Ascending aorta (tissue), 2 donors: ENCODE measurements at regions not wholly inside any gene's neighbourhood (a gene's known extent, or its start where the extent isn't known, plus 50 kb on each side); places are given as distances from the start of the nearest gene placed in this dataset.
A peak's percentile ranks its signal among the peaks of the same experiment; 100 is the strongest.

Experiments used
- DNase-seq, 2 donors: peaks; one replicate each; pipeline ENCODE4 v3.0.0-alpha.2; 2019; ENCODE audit warnings: low spot score in 2 of 2
- H3K27ac ChIP-seq, 2 donors: fragments of 200-600 bp; sonication (generic); one replicate each; pipeline ENCODE4 v1.5.1; 2016 to 2017; ENCODE audit warnings: mild to moderate bottlenecking in 1 of 2
- H3K27me3 ChIP-seq: fragments of 200-600 bp; sonication (generic); one replicate; pipeline ENCODE4 v1.5.1; 2017
- H3K36me3 ChIP-seq, 2 donors: fragments of 200-600 bp; sonication (generic); one replicate each; pipeline ENCODE4 v1.5.1; 2016
- H3K4me1 ChIP-seq, 2 donors: fragments of 200-600 bp; sonication (generic); one replicate each; pipeline ENCODE4 v1.5.1; 2016 to 2017; ENCODE audit warnings: mild to moderate bottlenecking in 1 of 2
- H3K4me3 ChIP-seq, 2 donors: fragments of 200-600 bp; sonication (generic); one replicate each; pipeline ENCODE4 v1.5.1; 2016 to 2017; ENCODE audit warnings: mild to moderate bottlenecking in 1 of 2
- H3K9me3 ChIP-seq, 2 donors: fragments of 200-600 bp; sonication (generic); one replicate each; pipeline ENCODE4 v1.5.1; 2016
- CTCF ChIP-seq, 3 experiments: fragments of 200-600 bp in 2 of 3; fragments of 450-650 bp in 1 of 3; sonication (generic) in 2 of 3; IDR thresholded peaks; one replicate each; pipeline ENCODE4 v1.5.1; 2016 to 2019; ENCODE audit warnings: antibody characterized with exemption in 3 of 3, mild to moderate bottlenecking in 1 of 3, moderate library complexity in 1 of 3
- intact Hi-C: fragments of 100-400 bp; cut with DNase I; formaldehyde crosslinking; loops from one replicate; pipeline ENCODE4 v1.15.1; 2023

GRCh38 chr5:31091501-31091900 lies 102.0 kb upstream of the CDH6 start:
- peak overlapping the region; percentile 22 to 75 for H3K27ac ChIP-seq
- H3K4me3 ChIP-seq, result peak overlapping the region in 1 of 2 donors; percentile 2
- no peak for DNase-seq
- no peaks in the 10 kb centered on the region for H3K36me3 ChIP-seq
- TF ChIP-seq CTCF (IDR thresholded peaks at IDR 0.05), result no peak
- H3K4me1 ChIP-seq, result peaks cover 0 to 12% of the 10 kb centered on the region in 2 donors
- H3K27me3 ChIP-seq, result no peaks in the 10 kb centered on the region
- intact Hi-C loops, result no loop called here
- no peaks in the 10 kb centered on the region for H3K9me3 ChIP-seq

GRCh38 chr5:31090467-31090866 lies 103.0 kb upstream of the CDH6 start:
- H3K27ac ChIP-seq, result peak overlapping the region; percentile 22 to 75
- H3K27me3 ChIP-seq, result no peaks in the 10 kb centered on the region
- TF ChIP-seq CTCF (IDR thresholded peaks at IDR 0.05), result no peak
- no peaks in the 10 kb centered on the region for H3K36me3 ChIP-seq
- intact Hi-C loops, result no loop called here
- no peaks in the 10 kb centered on the region for H3K9me3 ChIP-seq
- H3K4me1 ChIP-seq, result peaks cover 0 to 3% of the 10 kb centered on the region in 2 donors
- no peak for DNase-seq
- no peak overlapping the region for H3K4me3 ChIP-seq

- no peak for DNase-seq
- peaks cover 0 to 3% of the 10 kb centered on the region in 2 donors for H3K4me1 ChIP-seq
- intact Hi-C loops, result no loop called here
- no peaks in the 10 kb centered on the region for H3K36me3 ChIP-seq
- H3K4me3 ChIP-seq, result no peak overlapping the region
- no peak overlapping the region for H3K27ac ChIP-seq
- no peaks in the 10 kb centered on the region for H3K27me3 ChIP-seq
- no peaks in the 10 kb centered on the region for H3K9me3 ChIP-seq
- TF ChIP-seq CTCF (IDR thresholded peaks at IDR 0.05), result no peak
These were observed 106.6 kb upstream of the CDH6 start for GRCh38 chr5:31086839-31087415.

- Histone ChIP-seq H3K9me3 (no peaks in the 10 kb centered on the region), H3K27me3 (no peaks in the 10 kb centered on the region), H3K4me1 (no peaks in the 10 kb centered on the region), H3K36me3 (no peaks in the 10 kb centered on the region), H3K4me3 (no peak overlapping the region), H3K27ac (no peak overlapping the region)
- no peak for TF ChIP-seq CTCF (IDR thresholded peaks at IDR 0.05)
- DNase-seq, result no peak
- intact Hi-C loops, result no loop called here
These were observed 108.6 kb upstream of the CDH6 start for GRCh38 chr5:31084871-31085270.

GRCh38 chr5:31083364-31083763 lies 110.1 kb upstream of the CDH6 start:
- H3K27ac ChIP-seq, result no peak overlapping the region
- DNase-seq, result no peak
- no peaks in the 10 kb centered on the region for H3K9me3 ChIP-seq
- H3K4me3 ChIP-seq, result no peak overlapping the region
- intact Hi-C loops, result no loop called here
- H3K27me3 ChIP-seq, result no peaks in the 10 kb centered on the region
- H3K36me3 ChIP-seq, result no peaks in the 10 kb centered on the region
- no peak for TF ChIP-seq CTCF (IDR thresholded peaks at IDR 0.05)
- no peaks in the 10 kb centered on the region for H3K4me1 ChIP-seq

- no peak overlapping the region for H3K27ac ChIP-seq
- H3K4me1 ChIP-seq, result no peaks in the 10 kb centered on the region
- intact Hi-C loops, result no loop called here
- no peaks in the 10 kb centered on the region for H3K36me3 ChIP-seq
- no peaks in the 10 kb centered on the region for H3K9me3 ChIP-seq
- DNase-seq, result no peak
- no peak for TF ChIP-seq CTCF (IDR thresholded peaks at IDR 0.05)
- no peak overlapping the region for H3K4me3 ChIP-seq
- no peaks in the 10 kb centered on the region for H3K27me3 ChIP-seq
These were observed 113.8 kb upstream of the CDH6 start for GRCh38 chr5:31079668-31080067.
